ENCODE measurements at regions not wholly inside any gene's neighbourhood (a gene's known extent, or its start where the extent isn't known, plus 50 kb on each side); places are given as distances from the start of the nearest gene placed in this dataset.
A peak's percentile ranks its signal among the peaks of the same experiment; 100 is the strongest.

GRCh38 chr14:51400139-51400538 lies 160.1 kb downstream of the TMX1 start:
- DNase-seq = no peak

GRCh38 chr14:51401272-51401671 lies 161.2 kb downstream of the TMX1 start:
- DNase-seq = peak in 1 of 2 experiments; percentile 7

GRCh38 chr14:51401756-51402155 lies 161.7 kb downstream of the TMX1 start:
- DNase-seq = no peak

GRCh38 chr14:51410897-51411296 lies 170.8 kb downstream of the TMX1 start:
- no peak for DNase-seq

GRCh38 chr14:51419685-51420084 lies 179.6 kb downstream of the TMX1 start:
- DNase-seq = peak; percentile 22 to 28

GRCh38 chr14:51422704-51423103 lies 182.7 kb downstream of the TMX1 start:
- DNase-seq = no peak

- no peak for DNase-seq
These were observed 184.0 kb downstream of the TMX1 start for GRCh38 chr14:51424041-51424440.

DNA sequence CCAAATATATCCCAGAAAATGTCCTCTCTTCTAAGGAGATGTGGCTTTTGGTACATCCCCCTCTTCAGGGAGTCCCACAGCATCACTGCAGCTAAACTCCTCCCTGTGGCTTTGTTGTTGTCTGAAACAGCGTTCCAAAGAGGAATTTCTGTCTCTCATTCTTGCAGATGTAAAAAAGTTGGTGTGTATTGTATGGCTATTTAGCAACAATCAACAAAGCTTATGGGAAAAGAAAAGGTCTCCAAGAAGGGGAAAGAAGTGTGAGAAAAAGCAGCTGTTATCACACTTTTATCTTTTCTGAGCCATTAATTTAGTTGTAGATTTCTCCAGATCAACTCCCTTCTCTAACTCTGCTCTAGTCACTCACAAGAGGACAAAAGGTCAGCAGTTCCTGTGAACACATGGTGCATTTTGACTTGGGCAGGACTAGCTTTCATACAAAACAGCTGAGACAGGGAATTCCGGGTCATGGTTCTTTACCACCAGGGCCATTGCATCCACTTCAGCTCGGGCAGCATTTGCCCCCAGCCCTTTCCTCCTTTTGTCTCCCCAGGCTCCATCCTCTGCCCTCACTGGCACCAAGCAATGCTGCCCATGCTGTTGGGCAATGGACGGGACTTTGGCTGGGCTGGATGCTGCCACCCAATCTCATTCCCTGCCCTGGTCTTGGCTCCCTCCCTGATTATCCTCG lies 184.7 kb downstream of the TMX1 start:
- no peak for DNase-seq

DNA sequence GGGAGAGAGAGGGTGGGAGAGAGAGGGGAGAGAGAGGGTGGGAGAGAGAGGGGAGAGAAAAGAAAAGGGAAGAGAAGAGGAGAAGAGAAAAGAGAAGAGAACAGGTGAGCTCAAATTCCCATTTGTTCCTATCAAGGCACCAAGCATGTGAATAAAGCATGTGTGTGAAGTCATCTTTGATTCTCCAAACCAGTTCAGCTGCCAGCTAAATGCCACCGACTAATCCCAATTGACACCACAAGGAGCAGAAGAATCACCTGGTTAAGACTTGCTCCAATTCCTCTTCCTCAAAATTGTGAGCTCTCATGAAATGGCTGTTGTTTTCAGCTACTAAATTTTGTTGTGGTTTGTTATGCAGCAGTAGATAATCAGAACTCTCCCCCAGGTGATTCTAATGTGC lies 188.9 kb downstream of the TMX1 start:
- DNase-seq = no peak

DNA sequence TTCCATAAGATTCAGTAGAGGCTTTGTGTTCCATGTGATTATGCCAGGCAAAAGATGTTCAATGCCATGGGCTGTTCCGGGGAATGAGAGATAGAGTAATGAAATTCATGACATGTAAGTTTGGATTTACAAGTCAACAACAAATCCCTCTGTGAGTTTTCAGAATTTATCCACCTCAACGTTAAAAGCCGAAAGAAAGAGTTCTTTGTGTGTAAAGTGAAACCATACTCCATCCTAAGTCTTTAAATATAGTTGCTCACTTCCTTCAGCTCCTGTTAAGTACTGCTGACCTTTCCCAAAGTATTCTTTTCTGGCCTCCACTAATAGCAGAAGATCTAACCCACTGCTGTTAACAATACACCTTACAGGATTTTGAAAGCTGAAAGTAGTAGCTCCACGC lies 190.0 kb downstream of the TMX1 start:
- DNase-seq = no peak

GRCh38 chr14:51430633-51431032 lies 190.6 kb downstream of the TMX1 start:
- no peak for DNase-seq

GRCh38 chr14:51431033-51431709 lies 191.1 kb downstream of the TMX1 start:
- no peak for DNase-seq

- DNase-seq = no peak
These were observed 191.7 kb downstream of the TMX1 start for GRCh38 chr14:51431741-51432140.

DNA sequence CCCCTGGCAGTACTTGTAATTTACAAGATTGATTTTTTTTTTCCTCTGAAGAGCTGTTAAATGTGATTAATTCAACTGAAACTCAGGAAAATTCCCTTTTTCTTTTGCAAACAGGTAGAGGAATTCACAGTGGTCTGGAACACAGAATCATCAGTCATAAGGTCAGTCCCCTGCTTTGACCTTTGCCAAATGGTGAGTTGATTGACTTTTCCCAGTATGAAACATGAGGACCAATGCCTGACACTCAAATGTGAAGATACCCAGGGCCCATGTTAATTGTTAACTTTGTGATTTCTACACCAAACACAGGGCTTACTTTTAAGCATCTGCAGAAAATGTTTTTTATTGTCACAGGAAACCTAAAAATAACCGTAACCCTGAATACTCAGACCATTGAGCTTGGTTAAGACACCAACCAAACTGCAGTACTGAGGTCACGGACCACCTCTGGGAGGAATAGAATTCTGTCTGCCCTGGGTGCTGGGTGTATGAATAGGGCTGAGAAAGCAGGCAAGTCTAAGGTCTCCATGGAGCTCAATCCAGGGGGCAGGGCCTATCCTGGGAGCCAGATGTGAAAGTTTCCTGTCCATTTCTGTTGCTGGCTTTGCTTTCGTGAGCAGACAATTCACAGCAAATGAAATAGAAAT lies 192.4 kb downstream of the TMX1 start:
- no peak for DNase-seq

- DNase-seq = no peak
These were observed 196.6 kb downstream of the TMX1 start for GRCh38 chr14:51436630-51437029.

GRCh38 chr14:51439896-51440295 lies 199.8 kb downstream of the TMX1 start:
- DNase-seq = no peak

DNA sequence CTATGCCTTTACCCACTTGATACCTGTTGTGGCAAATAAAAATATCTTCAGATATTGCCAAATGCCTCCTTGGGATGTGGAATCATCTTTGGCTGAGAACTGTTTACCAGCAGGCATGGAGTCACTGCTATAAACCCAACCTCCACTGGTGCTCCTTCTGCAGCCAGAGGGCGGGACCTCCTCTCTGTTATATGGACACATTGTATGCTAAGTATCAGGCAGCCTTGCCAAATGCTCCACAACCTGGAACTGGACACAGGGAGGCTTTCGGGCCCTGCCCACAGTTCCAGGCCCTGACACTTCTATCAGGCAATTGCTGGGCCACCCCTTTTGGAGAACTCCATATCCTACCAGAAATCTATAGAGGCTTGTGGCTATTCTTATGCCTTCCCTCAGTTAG lies 201.0 kb downstream of the TMX1 start:
- DNase-seq = peak in 1 of 2 experiments; percentile 9

DNA sequence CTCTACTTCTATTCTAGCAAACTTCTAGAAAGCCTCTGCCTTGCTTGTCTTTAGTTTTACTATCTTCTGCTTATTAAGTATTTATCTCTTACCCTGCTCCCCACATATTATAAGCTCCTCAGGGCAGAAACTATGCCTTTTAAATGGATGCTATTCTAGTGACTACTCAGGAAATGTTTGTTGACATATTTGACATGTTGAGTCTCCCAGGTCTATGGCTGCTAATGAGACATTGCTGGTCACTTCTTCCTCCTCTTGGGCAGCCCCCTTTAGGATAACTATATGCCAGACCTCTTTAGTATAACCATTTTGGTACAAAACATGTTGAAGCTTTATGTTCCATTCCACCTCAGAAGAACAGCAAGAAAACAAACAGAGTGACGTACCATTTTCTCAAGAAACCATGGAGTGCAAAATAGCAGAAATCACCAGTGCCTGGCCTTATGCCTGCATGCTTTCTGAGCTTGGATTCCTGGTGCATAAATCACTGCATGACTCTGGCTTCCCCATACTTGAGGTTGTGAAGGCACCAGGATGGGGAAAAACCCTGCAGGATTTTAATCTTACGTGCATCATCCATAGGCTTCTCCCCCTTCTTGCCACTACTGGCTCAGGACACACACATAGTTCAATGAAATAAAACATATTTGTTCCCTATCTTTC lies 202.6 kb downstream of the TMX1 start:
- DNase-seq = peak; percentile 55 to 83

DNA sequence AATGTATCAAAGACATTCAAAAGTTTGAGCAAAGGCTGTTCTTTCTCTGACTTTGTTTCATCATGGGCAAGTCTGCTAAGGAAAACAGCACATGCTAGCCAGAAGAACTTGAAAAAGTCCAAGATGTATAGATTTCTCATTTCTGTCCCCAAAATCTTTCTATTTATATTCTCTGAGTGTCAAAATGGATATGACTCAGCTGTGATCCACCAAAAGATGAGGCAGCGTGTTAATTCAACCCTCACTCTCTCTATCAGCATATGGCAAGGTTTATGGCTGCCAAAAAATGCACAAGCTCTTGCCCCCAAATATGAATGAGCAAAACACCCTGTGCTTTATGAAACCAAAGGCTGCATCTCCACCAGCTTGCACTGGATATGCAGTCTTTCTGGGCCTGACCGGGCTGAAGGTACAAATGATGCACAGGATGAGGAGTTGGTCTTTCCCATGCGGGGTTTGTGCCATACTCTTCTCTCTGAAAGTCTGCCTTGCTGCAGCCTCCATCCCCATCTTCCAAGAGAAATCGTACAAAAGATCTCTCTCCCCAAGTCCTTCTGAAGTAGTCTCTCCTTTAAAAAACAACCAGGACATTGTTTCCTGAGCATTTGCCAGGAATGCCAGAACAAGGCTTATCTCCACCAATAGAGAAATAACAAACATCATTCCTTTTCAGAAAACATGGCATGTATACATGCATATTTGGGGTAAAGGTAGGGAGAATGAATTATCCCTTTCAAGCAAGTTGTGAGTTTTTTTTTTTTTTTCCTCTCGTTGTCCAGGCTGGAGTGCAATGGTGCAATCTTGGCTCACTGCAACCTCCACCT lies 203.4 kb downstream of the TMX1 start:
- no peak for DNase-seq

DNA sequence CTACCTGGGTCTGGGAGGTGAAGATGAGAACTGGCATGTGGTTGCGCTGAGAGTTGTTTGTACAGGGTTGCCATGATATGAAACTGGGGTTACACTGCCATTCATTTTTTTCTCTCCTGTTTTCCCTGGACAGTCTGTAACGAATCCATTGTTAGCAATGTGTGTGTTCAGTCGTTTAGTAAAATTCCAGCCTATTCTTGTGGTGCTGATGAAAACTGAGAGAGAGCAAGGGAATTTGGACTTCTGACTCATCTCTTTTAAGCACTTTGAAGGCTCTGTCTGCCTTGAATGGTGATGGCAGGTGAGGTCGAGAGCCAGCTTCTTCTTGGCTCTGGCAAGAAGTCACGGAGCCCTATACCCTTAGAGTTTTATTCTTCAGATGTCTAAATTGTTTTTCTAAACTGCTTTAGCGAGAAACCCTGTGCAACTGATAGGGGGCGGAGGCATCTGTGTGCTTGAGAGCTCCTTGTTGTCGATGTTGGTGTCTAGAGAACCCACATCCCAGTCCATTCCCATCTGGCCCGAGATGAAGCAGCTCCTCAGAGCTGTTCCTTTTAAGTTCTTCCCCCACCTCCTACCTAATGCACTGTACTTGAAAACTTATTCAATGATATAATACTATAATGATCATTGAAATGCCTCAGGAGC lies 204.4 kb downstream of the TMX1 start:
- DNase-seq = no peak

DNA sequence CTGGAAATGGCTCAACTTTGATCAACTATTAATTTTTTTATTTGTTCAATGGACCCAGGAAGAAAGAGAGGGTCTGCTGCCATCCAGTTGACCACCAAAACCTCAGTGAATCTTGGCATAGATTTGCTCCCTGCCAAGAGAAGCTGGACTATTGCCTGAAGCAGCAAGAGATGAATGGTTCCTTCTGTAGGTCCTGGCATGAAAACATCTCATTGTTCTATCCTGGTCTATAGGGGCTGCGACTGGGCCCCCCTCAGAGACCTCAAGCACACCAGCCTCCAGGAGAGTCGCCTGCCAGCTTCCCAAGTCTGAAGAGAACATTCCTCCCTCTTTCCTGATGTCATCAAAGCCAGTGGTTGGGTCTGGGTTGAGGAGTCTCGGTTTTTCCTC lies 204.9 kb downstream of the TMX1 start:
- no peak for DNase-seq

GRCh38 chr14:51446771-51447170 lies 204.9 kb upstream of the FRMD6 start:
- no peak for DNase-seq
